Lower leg skin (tissue), 3 donors: ENCODE measurements at regions not wholly inside any gene's neighbourhood (a gene's known extent, or its start where the extent isn't known, plus 50 kb on each side); places are given as distances from the start of the nearest gene placed in this dataset.

ENCODE experiments used
- POLR2A ChIP-seq, 2 donors: fragments of 450-650 bp; IDR thresholded peaks; one replicate each; pipeline ENCODE4 v1.6.1; 2016 to 2017; ENCODE audit warnings: antibody characterized with exemption in 2 of 2, mild to moderate bottlenecking in 1 of 2, moderate library complexity in 1 of 2
- TF ChIP-seq, protein P1 (sequence below), 3 donors: fragments of 450-650 bp; IDR thresholded peaks; one replicate each; pipeline ENCODE4 v1.5.1; 2016; ENCODE audit warnings: antibody characterized with exemption in 3 of 3, mild to moderate bottlenecking in 3 of 3, moderate library complexity in 2 of 3

GRCh38 chr22:48895336-48895735 is 932.3 kb downstream of the BRD1 start:
- TF ChIP-seq, protein P1, sequence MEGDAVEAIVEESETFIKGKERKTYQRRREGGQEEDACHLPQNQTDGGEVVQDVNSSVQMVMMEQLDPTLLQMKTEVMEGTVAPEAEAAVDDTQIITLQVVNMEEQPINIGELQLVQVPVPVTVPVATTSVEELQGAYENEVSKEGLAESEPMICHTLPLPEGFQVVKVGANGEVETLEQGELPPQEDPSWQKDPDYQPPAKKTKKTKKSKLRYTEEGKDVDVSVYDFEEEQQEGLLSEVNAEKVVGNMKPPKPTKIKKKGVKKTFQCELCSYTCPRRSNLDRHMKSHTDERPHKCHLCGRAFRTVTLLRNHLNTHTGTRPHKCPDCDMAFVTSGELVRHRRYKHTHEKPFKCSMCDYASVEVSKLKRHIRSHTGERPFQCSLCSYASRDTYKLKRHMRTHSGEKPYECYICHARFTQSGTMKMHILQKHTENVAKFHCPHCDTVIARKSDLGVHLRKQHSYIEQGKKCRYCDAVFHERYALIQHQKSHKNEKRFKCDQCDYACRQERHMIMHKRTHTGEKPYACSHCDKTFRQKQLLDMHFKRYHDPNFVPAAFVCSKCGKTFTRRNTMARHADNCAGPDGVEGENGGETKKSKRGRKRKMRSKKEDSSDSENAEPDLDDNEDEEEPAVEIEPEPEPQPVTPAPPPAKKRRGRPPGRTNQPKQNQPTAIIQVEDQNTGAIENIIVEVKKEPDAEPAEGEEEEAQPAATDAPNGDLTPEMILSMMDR (IDR thresholded peaks at IDR 0.05): no peak
- TF ChIP-seq POLR2A (IDR thresholded peaks at IDR 0.05): no peak
